Left ventricle myocardium inferior (tissue), 1 donor: ENCODE measurements at regions not wholly inside any gene's neighbourhood (a gene's known extent, or its start where the extent isn't known, plus 50 kb on each side); places are given as distances from the start of the nearest gene placed in this dataset.

Experiments
- DNase-seq: peaks from one replicate; pipeline ENCODE4 v3.0.0-alpha.2; 2020
- H3K27ac ChIP-seq: fragments of 200-600 bp; replicated peaks from 2 replicates; pipeline ENCODE4 v1.8.0; 2021
- H3K27me3 ChIP-seq: fragments of 200-600 bp; 2 replicates; pipeline ENCODE4 v1.8.0; 2021; ENCODE audit warnings: low read depth
- H3K36me3 ChIP-seq: fragments of 200-600 bp; 2 replicates; pipeline ENCODE4 v1.8.0; 2021
- H3K4me1 ChIP-seq: fragments of 200-600 bp; 2 replicates; pipeline ENCODE4 v1.8.0; 2021
- H3K4me3 ChIP-seq: fragments of 200-600 bp; 2 replicates; pipeline ENCODE4 v1.8.0; 2021; ENCODE audit warnings: mild to moderate bottlenecking, moderate library complexity
- H3K9me3 ChIP-seq: fragments of 200-600 bp; replicated peaks from 2 replicates; pipeline ENCODE4 v1.8.0; 2021
- CTCF ChIP-seq: fragments of 200-600 bp; IDR thresholded peaks from 2 replicates; pipeline ENCODE4 v1.8.0; 2021; ENCODE audit warnings: antibody characterized with exemption, mild to moderate bottlenecking, borderline replicate concordance
- intact Hi-C: fragments of 100-400 bp; cut with micrococcal nuclease; formaldehyde crosslinking; loops from one replicate; pipeline ENCODE4 v1.11.0; 2022
- donor health status: DM: no; HTN: yes; CAD: no; lungs with severe emphysema.

GRCh38 chr1:238783633-238784032 is 602.7 kb upstream of the CHRM3 start:
- Histone ChIP-seq H3K36me3 (no peaks in the 10 kb centered on the region), H3K27me3 (no peaks in the 10 kb centered on the region), H3K4me1 (no peaks in the 10 kb centered on the region), H3K27ac (no peak overlapping the region), H3K4me3 (no peak overlapping the region), H3K9me3 (no peaks in the 10 kb centered on the region)
- intact Hi-C loops, result no loop called here
- no peak for TF ChIP-seq CTCF
- no peak for DNase-seq

GRCh38 chr1:238779716-238780115 is 606.7 kb upstream of the CHRM3 start:
- no peak for DNase-seq
- no peak overlapping the region for H3K4me3 ChIP-seq
- H3K27ac ChIP-seq, result no peak overlapping the region
- H3K36me3 ChIP-seq, result no peaks in the 10 kb centered on the region
- H3K27me3 ChIP-seq, result no peaks in the 10 kb centered on the region
- intact Hi-C loops, result no loop called here
- TF ChIP-seq CTCF, result no peak
- H3K4me1 ChIP-seq, result no peaks in the 10 kb centered on the region
- no peaks in the 10 kb centered on the region for H3K9me3 ChIP-seq

- DNase-seq, result no peak
- Histone ChIP-seq H3K9me3 (no peaks in the 10 kb centered on the region), H3K4me3 (no peak overlapping the region), H3K4me1 (no peaks in the 10 kb centered on the region), H3K36me3 (no peaks in the 10 kb centered on the region), H3K27ac (no peak overlapping the region), H3K27me3 (no peaks in the 10 kb centered on the region)
- intact Hi-C loops, result no loop called here
- no peak for TF ChIP-seq CTCF
Measured at GRCh38 chr1:238778113-238778512, 608.3 kb upstream of the CHRM3 start.

- Histone ChIP-seq H3K4me1 (no peaks in the 10 kb centered on the region), H3K27ac (no peak overlapping the region), H3K27me3 (no peaks in the 10 kb centered on the region), H3K4me3 (no peak overlapping the region), H3K36me3 (no peaks in the 10 kb centered on the region), H3K9me3 (no peaks in the 10 kb centered on the region)
- intact Hi-C loops, result no loop called here
- no peak for DNase-seq
- TF ChIP-seq CTCF, result no peak
Measured at GRCh38 chr1:238777551-238777950, 608.8 kb upstream of the CHRM3 start.

GRCh38 chr1:238776126-238776525 is 610.2 kb upstream of the CHRM3 start:
- intact Hi-C loops, result no loop called here
- Histone ChIP-seq H3K27ac (no peak overlapping the region), H3K27me3 (no peaks in the 10 kb centered on the region), H3K36me3 (no peaks in the 10 kb centered on the region), H3K4me3 (no peak overlapping the region), H3K9me3 (no peaks in the 10 kb centered on the region), H3K4me1 (no peaks in the 10 kb centered on the region)
- TF ChIP-seq CTCF, result no peak
- no peak for DNase-seq

GRCh38 chr1:238772322-238772721 is 614.0 kb upstream of the CHRM3 start:
- Histone ChIP-seq H3K36me3 (no peaks in the 10 kb centered on the region), H3K27me3 (no peaks in the 10 kb centered on the region), H3K4me1 (no peaks in the 10 kb centered on the region), H3K27ac (no peak overlapping the region), H3K4me3 (no peak overlapping the region), H3K9me3 (peaks cover 7% of the 10 kb centered on the region)
- DNase-seq, result no peak
- intact Hi-C loops, result no loop called here
- no peak for TF ChIP-seq CTCF
